Stomach smooth muscle (tissue), 2 donors: ENCODE measurements at regions not wholly inside any gene's neighbourhood (a gene's known extent, or its start where the extent isn't known, plus 50 kb on each side); places are given as distances from the start of the nearest gene placed in this dataset.

Experiments
- H3K27ac ChIP-seq: one replicate; pipeline ENCODE4 v1.7.0; 2013; ENCODE audit warnings: mild to moderate bottlenecking, low read length, inconsistent platforms
- H3K27me3 ChIP-seq, 2 donors: one replicate each; pipeline ENCODE4 v1.7.0; 2013; ENCODE audit warnings: low read length in 2 of 2; ENCODE audit not compliant: insufficient read depth in 2 of 2, control insufficient read depth in 1 of 2
- H3K36me3 ChIP-seq, 2 donors: one replicate each; pipeline ENCODE4 v1.7.0; 2013; ENCODE audit warnings: low read length in 2 of 2; ENCODE audit not compliant: control insufficient read depth in 2 of 2, insufficient read depth in 2 of 2
- H3K4me1 ChIP-seq: one replicate; pipeline ENCODE4 v1.7.0; 2013; ENCODE audit warnings: low read length; ENCODE audit not compliant: control insufficient read depth, insufficient read depth
- H3K4me3 ChIP-seq, 2 donors: one replicate each; pipeline ENCODE4 v1.7.0; 2013; ENCODE audit warnings: low read length in 2 of 2
- H3K9ac ChIP-seq, 2 donors: one replicate each; pipeline ENCODE4 v1.7.0; 2013; ENCODE audit warnings: low read length in 2 of 2, mild to moderate bottlenecking in 1 of 2
- H3K9me3 ChIP-seq, 2 donors: one replicate each; pipeline ENCODE4 v1.7.0; 2013; ENCODE audit warnings: low read length in 2 of 2; ENCODE audit not compliant: control insufficient read depth in 2 of 2
- donor health status: healthy.
- donor health status: Pancreatic carcinoma.

GRCh38 chr18:25455159-25455558 is 103.2 kb upstream of the ZNF521 start:
- no peaks in the 10 kb centered on the region for H3K36me3 ChIP-seq
- H3K27ac ChIP-seq, result no peak overlapping the region

DNA sequence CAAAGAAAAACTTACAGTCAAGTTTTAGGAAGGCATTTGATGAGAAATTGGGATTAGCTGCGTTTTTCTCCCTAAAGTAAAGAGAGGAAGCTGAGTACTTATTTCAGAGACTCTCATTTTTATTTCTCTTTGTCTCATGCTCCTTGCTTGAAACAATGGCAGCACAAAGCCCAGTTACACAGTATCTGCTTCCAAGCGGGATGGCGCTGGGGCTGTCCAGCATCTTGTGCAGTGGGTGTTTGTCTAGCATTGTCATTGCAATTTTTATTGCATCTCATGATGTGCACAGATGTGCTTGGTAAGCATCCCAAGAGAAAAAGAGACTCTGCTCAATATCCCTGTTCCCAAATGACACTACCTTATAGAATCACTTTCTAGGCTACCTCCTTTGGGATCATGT is 102.8 kb upstream of the ZNF521 start:
- Histone ChIP-seq H3K4me3 (no peak overlapping the region), H3K9ac (no peak overlapping the region), H3K36me3 (no peaks in the 10 kb centered on the region), H3K27ac (no peak overlapping the region), H3K4me1 (no peaks in the 10 kb centered on the region), H3K27me3 (peaks cover 0 to 2% of the 10 kb centered on the region in 2 donors), H3K9me3 (peaks cover 5 to 6% of the 10 kb centered on the region in 2 donors)

More at GRCh38 chr18:25455159-25455558, 103.2 kb upstream of the ZNF521 start:
- peaks cover 0 to 2% of the 10 kb centered on the region in 2 donors for H3K27me3 ChIP-seq
- H3K4me3 ChIP-seq, result no peak overlapping the region
- H3K9me3 ChIP-seq, result peaks cover 5 to 6% of the 10 kb centered on the region in 2 donors
- no peaks in the 10 kb centered on the region for H3K4me1 ChIP-seq
- no peak overlapping the region for H3K9ac ChIP-seq

DNA sequence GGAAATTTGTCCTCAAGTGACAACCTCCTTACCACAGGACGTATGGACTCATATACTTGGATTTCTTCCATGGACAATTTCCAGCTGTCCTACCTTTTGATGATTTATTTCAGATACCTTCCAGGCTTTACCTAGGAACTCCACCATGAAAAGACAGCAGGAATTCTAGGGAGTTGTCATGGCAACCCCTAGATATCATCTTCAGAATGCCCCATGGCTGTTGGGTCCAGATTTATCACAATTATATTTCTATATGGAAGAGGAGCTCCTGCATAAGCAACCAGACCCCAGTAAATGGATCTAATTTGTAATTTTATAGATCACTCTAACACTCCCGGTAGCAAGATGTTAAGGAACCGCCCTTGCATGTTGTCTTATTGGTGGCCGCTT is 102.3 kb upstream of the ZNF521 start:
- Histone ChIP-seq H3K4me1 (no peaks in the 10 kb centered on the region), H3K9me3 (peaks cover 5 to 6% of the 10 kb centered on the region in 2 donors), H3K27me3 (peaks cover 0 to under 1% of the 10 kb centered on the region in 2 donors), H3K27ac (no peak overlapping the region), H3K36me3 (no peaks in the 10 kb centered on the region), H3K4me3 (no peak overlapping the region), H3K9ac (no peak overlapping the region)

DNA sequence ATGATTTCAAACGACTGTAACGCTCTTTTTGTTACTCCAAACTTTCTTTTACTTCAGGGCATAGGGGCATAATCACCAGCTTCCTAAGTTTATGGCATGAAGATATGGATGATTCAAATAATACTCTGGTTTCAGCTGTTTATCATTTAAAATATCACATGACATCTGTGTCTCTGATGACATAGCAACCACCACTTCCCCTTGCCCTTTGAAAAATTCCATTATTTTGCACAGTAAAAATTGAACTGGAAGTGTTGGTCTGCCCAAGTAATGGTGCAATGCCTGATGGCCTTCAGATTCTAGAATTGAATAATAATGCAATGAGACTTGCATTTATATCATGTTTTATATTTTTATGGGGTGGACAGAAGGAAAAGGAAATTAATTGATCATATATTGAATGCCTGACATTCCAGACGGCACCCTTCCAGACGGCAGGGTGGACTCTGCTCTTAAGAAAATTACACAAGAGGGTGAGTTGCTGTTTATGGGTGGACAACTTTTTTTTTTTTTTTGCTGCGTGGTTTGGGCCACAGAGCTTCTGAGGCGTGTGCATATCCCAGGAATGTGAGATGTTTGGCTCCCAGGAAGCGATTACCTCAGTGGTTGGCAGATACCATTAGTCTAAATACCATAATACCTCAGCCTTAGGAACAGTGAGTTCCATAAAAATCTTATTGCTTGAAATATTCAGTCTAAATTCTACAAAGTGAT is 101.7 kb upstream of the ZNF521 start:
- no peak overlapping the region for H3K9ac ChIP-seq
- H3K27ac ChIP-seq, result no peak overlapping the region
- H3K27me3 ChIP-seq, result no peaks in the 10 kb centered on the region
- H3K4me3 ChIP-seq, result no peak overlapping the region
- peaks cover 5 to 6% of the 10 kb centered on the region in 2 donors for H3K9me3 ChIP-seq
- H3K4me1 ChIP-seq, result no peaks in the 10 kb centered on the region
- no peaks in the 10 kb centered on the region for H3K36me3 ChIP-seq

DNA sequence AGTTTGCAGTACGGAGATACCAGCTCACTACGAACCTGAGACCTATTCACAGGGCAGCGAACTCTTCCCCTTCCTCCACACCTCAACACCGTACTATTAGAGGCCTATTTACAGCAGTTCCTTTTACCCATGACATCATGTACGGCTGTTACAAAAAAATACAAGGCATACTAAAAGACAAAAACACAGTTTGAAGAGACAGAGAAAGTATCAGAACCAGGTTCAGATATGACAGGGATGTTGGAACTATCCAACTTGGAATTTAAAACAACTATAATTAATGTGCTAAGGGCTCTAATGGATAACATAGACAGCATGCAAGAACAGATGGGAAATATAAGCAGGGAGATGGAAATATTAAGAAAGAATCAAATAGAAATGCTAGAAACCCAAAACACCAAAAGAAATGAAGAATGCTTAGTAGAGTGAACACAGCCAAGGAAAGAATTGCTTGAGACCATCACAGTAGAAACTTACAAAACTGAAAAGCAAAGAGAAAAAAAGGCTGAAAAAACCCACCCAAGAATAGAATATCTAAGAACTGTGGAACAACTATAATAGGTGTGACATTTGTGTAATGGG is 99.2 kb upstream of the ZNF521 start:
- H3K27ac ChIP-seq, result no peak overlapping the region
- no peaks in the 10 kb centered on the region for H3K4me1 ChIP-seq
- peaks cover 6 to 9% of the 10 kb centered on the region in 2 donors for H3K9me3 ChIP-seq
- no peak overlapping the region for H3K9ac ChIP-seq
- H3K27me3 ChIP-seq, result no peaks in the 10 kb centered on the region
- H3K4me3 ChIP-seq, result no peak overlapping the region
- no peaks in the 10 kb centered on the region for H3K36me3 ChIP-seq

DNA sequence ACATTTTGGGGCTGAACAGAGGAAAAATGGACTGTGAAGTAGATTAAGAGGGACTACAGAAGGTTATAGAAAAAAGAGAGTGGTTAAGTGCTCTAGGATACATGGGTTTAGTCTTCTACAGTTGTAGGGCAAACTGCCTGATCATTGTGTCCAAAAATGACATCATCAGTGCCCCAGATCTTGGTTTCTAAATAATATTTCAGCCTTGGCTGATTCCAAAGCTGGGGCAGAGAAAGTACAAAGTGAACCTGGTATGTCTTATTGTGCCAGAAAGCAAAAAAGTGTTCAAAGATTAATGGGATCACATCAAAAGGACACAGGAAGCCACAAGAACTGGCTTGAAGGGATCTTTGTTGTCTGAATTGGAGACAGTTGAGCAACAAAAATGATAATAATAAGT is 97.1 kb upstream of the ZNF521 start:
- no peaks in the 10 kb centered on the region for H3K4me1 ChIP-seq
- no peak overlapping the region for H3K9ac ChIP-seq
- no peak overlapping the region for H3K27ac ChIP-seq
- H3K9me3 ChIP-seq, result peaks cover 6 to 9% of the 10 kb centered on the region in 2 donors
- no peak overlapping the region for H3K4me3 ChIP-seq
- H3K36me3 ChIP-seq, result no peaks in the 10 kb centered on the region
- H3K27me3 ChIP-seq, result no peaks in the 10 kb centered on the region

DNA sequence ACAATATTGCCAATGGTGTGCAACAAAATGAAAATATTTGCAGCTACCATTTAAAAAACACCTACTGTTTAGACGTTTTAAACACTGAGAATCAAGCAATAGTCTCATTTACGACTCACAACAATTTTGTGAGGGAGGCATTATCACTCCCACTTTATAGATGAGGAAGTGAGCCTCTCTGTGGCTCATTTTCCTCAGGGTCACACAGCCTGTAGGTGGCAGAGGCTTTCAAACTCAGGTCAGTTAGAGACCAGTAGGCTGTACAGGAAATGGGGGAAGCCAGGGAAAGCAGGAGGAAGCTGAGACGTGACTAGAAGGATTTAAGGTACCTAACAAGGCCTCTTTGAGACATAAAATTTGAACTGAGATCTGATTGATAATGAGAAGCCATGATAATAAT is 95.0 kb upstream of the ZNF521 start:
- no peaks in the 10 kb centered on the region for H3K4me1 ChIP-seq
- no peaks in the 10 kb centered on the region for H3K36me3 ChIP-seq

DNA sequence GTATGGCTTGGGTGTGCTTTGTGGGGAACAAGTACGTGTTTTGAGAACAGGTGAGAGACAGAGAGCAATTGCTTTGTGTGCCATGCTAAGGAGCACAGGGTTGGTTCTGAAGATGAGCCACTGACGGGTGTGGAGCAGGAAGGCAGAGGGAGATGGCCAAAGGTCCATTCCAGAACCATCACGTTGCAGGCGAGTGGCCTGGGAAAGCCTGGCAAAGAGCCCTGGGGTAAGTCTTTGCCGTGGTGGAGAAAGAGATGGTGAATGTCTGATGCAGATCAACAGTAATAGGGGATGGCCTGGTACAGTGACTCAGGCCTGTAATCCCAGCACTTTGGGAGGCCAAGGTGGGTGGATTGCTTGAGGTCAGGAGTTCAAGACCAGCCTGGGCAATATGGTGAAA is 93.5 kb upstream of the ZNF521 start:
- Histone ChIP-seq H3K4me1 (no peaks in the 10 kb centered on the region), H3K9ac (no peak overlapping the region), H3K27me3 (no peaks in the 10 kb centered on the region), H3K9me3 (peaks cover 2 to 4% of the 10 kb centered on the region in 2 donors), H3K4me3 (no peak overlapping the region), H3K27ac (no peak overlapping the region), H3K36me3 (no peaks in the 10 kb centered on the region)

More for the DNA sequence above, 95.0 kb upstream of the ZNF521 start:
- no peak overlapping the region for H3K27ac ChIP-seq
- peaks cover 6 to 9% of the 10 kb centered on the region in 2 donors for H3K9me3 ChIP-seq
- no peak overlapping the region for H3K9ac ChIP-seq
- H3K4me3 ChIP-seq, result no peak overlapping the region
- no peaks in the 10 kb centered on the region for H3K27me3 ChIP-seq

- Histone ChIP-seq H3K9me3 (peaks cover 2 to 4% of the 10 kb centered on the region in 2 donors), H3K4me1 (no peaks in the 10 kb centered on the region)
These were observed 91.8 kb upstream of the ZNF521 start for GRCh38 chr18:25443776-25444175.

GRCh38 chr18:25435149-25435782 is 83.3 kb upstream of the ZNF521 start:
- Histone ChIP-seq H3K36me3 (no peaks in the 10 kb centered on the region), H3K9me3 (no peaks in the 10 kb centered on the region), H3K27ac (no peak overlapping the region), H3K27me3 (no peaks in the 10 kb centered on the region), H3K4me1 (no peaks in the 10 kb centered on the region), H3K4me3 (no peak overlapping the region), H3K9ac (no peak overlapping the region)

More at GRCh38 chr18:25443776-25444175, 91.8 kb upstream of the ZNF521 start:
- Histone ChIP-seq H3K27me3 (no peaks in the 10 kb centered on the region), H3K4me3 (no peak overlapping the region), H3K27ac (no peak overlapping the region), H3K36me3 (no peaks in the 10 kb centered on the region), H3K9ac (no peak overlapping the region)

GRCh38 chr18:25434745-25435144 is 82.8 kb upstream of the ZNF521 start:
- H3K9me3 ChIP-seq, result no peaks in the 10 kb centered on the region
- no peak overlapping the region for H3K4me3 ChIP-seq
- no peak overlapping the region for H3K27ac ChIP-seq
- no peak overlapping the region for H3K9ac ChIP-seq
- H3K4me1 ChIP-seq, result no peaks in the 10 kb centered on the region
- no peaks in the 10 kb centered on the region for H3K27me3 ChIP-seq
- no peaks in the 10 kb centered on the region for H3K36me3 ChIP-seq
